HG02763 (cell line): ENCODE measurements at regions not wholly inside any gene's neighbourhood (a gene's known extent, or its start where the extent isn't known, plus 50 kb on each side); places are given as distances from the start of the nearest gene placed in this dataset.

Experiments
- ATAC-seq: cut with Tn5 transposase; IDR thresholded peaks from one replicate; pipeline ENCODE4 v1.9.1; 2021; ENCODE audit warnings: mild to moderate bottlenecking, moderate library complexity; ENCODE audit not compliant: unreplicated experiment

GRCh38 chr4:56209767-56210166 is 177.5 kb downstream of the AASDH start:
- ATAC-seq: no peak

- ATAC-seq: no peak
These were observed 179.2 kb downstream of the AASDH start for GRCh38 chr4:56208103-56208502.

- ATAC-seq: no peak
These were observed 181.0 kb downstream of the AASDH start for GRCh38 chr4:56206258-56206657.

GRCh38 chr4:56200275-56200674 is 187.0 kb downstream of the AASDH start:
- no peak for ATAC-seq

GRCh38 chr4:56198265-56198664 is 189.0 kb downstream of the AASDH start:
- no peak for ATAC-seq

- no peak for ATAC-seq
These were observed 189.9 kb downstream of the AASDH start for GRCh38 chr4:56197387-56197786.

- no peak for ATAC-seq
These were observed 192.3 kb downstream of the AASDH start for GRCh38 chr4:56195025-56195424.

GRCh38 chr4:56191534-56191933 is 195.8 kb downstream of the AASDH start:
- ATAC-seq: no peak

- ATAC-seq: no peak
These were observed 199.6 kb downstream of the AASDH start for GRCh38 chr4:56187688-56188087.

- ATAC-seq: no peak
These were observed 200.3 kb downstream of the AASDH start for GRCh38 chr4:56186808-56187523.

- no peak for ATAC-seq
These were observed 201.4 kb downstream of the AASDH start for GRCh38 chr4:56185901-56186300.

GRCh38 chr4:56184214-56184613 is 203.1 kb downstream of the AASDH start:
- ATAC-seq: no peak

- ATAC-seq: peak; percentile 70
These were observed 203.8 kb downstream of the AASDH start for GRCh38 chr4:56183344-56183959.

GRCh38 chr4:56182356-56182755 is 204.9 kb downstream of the AASDH start:
- ATAC-seq: no peak

GRCh38 chr4:56181140-56181953 is 205.9 kb downstream of the AASDH start:
- no peak for ATAC-seq

- ATAC-seq: no peak
These were observed 218.2 kb downstream of the AASDH start for GRCh38 chr4:56169061-56169460.

- ATAC-seq: no peak
These were observed 216.2 kb downstream of the CEP135 start for GRCh38 chr4:56164907-56165306.

GRCh38 chr4:56160636-56161035 is 211.9 kb downstream of the CEP135 start:
- no peak for ATAC-seq

- no peak for ATAC-seq
These were observed 209.7 kb downstream of the CEP135 start for GRCh38 chr4:56158483-56158882.

- ATAC-seq: no peak
These were observed 207.4 kb downstream of the CEP135 start for GRCh38 chr4:56156141-56156540.

GRCh38 chr4:56155432-56155831 is 206.7 kb downstream of the CEP135 start:
- no peak for ATAC-seq

- no peak for ATAC-seq
These were observed 200.8 kb downstream of the CEP135 start for GRCh38 chr4:56149591-56149990.
